ENCODE measurements at regions not wholly inside any gene's neighbourhood (a gene's known extent, or its start where the extent isn't known, plus 50 kb on each side); places are given as distances from the start of the nearest gene placed in this dataset.

- Histone ChIP-seq H3K27me3 (no peaks in the 10 kb centered on the region), H3K27ac (no peak overlapping the region), H3K4me3 (no peak overlapping the region), H3K4me1 (no peaks in the 10 kb centered on the region), H3K9me3 (peaks cover 0 to 24% of the 10 kb centered on the region in 2 donors), H3K36me3 (no peaks in the 10 kb centered on the region)
- ATAC-seq (no peak), DNase-seq (peak in 1 of 4 donors; percentile 72)
- TF ChIP-seq CTCF (IDR thresholded peaks at IDR 0.05) = no peak
- intact Hi-C loops (cut with DNase I) = no loop called here
These were observed 1048.4 kb downstream of the BRD1 start for GRCh38 chr22:48779211-48779643.

GRCh38 chr22:48778308-48779195 lies 1049.1 kb downstream of the BRD1 start:
- H3K36me3 ChIP-seq = no peaks in the 10 kb centered on the region
- TF ChIP-seq CTCF (IDR thresholded peaks at IDR 0.05) = no peak
- no peaks in the 10 kb centered on the region for H3K27me3 ChIP-seq
- H3K27ac ChIP-seq = no peak overlapping the region
- no peaks in the 10 kb centered on the region for H3K4me1 ChIP-seq
- intact Hi-C loops (cut with DNase I) = no loop called here
- H3K4me3 ChIP-seq = no peak overlapping the region
- no peak for ATAC-seq
- DNase-seq = no peak
- H3K9me3 ChIP-seq = peaks cover 0 to 24% of the 10 kb centered on the region in 2 donors

GRCh38 chr22:48772286-48772907 lies 1055.3 kb downstream of the BRD1 start:
- Histone ChIP-seq H3K9me3 (peaks cover 0 to 30% of the 10 kb centered on the region in 2 donors), H3K36me3 (no peaks in the 10 kb centered on the region), H3K27ac (no peak overlapping the region), H3K27me3 (no peaks in the 10 kb centered on the region), H3K4me1 (no peaks in the 10 kb centered on the region), H3K4me3 (no peak overlapping the region)
- DNase-seq (no peak), ATAC-seq (no peak)
- no peak for TF ChIP-seq CTCF (IDR thresholded peaks at IDR 0.05)
- intact Hi-C loops (cut with DNase I) = no loop called here

- ATAC-seq (no peak), DNase-seq (peak in 1 of 4 donors; percentile 13)
- no peaks in the 10 kb centered on the region for H3K27me3 ChIP-seq
- TF ChIP-seq CTCF (IDR thresholded peaks at IDR 0.05) = no peak
- no peaks in the 10 kb centered on the region for H3K36me3 ChIP-seq
- H3K9me3 ChIP-seq = peaks cover 0 to 23% of the 10 kb centered on the region in 2 donors
- no peak overlapping the region for H3K27ac ChIP-seq
- no peak overlapping the region for H3K4me3 ChIP-seq
- no peaks in the 10 kb centered on the region for H3K4me1 ChIP-seq
- intact Hi-C loops (cut with DNase I) = no loop called here
These were observed 1062.1 kb downstream of the BRD1 start for GRCh38 chr22:48765595-48765994.

- Histone ChIP-seq H3K27me3 (peaks cover 0 to 4% of the 10 kb centered on the region in 2 donors), H3K27ac (no peak overlapping the region), H3K9me3 (peaks cover 0 to 8% of the 10 kb centered on the region in 2 donors), H3K36me3 (no peaks in the 10 kb centered on the region), H3K4me1 (no peaks in the 10 kb centered on the region), H3K4me3 (no peak overlapping the region)
- no peak for ATAC-seq
- DNase-seq = peak in 1 of 4 donors; percentile 16
- TF ChIP-seq CTCF (IDR thresholded peaks at IDR 0.05) = no peak
- intact Hi-C loops (cut with DNase I) = no loop called here
These were observed 1066.1 kb downstream of the BRD1 start for GRCh38 chr22:48761546-48761945.

Measured in left lung (tissue), 4 donors.